ENCODE measurements at regions not wholly inside any gene's neighbourhood (a gene's known extent, or its start where the extent isn't known, plus 50 kb on each side); places are given as distances from the start of the nearest gene placed in this dataset.

- no peak for DNase-seq (ENCODE audit: low read depth in 2 of 2)
- no peak for TF ChIP-seq CTCF (IDR thresholded peaks at IDR 0.05; ENCODE audit: low read depth, low read length)
- H3K4me3 ChIP-seq (replicated peaks in 1 of 2; ENCODE audit: low read depth in 2 of 2, low read length in 2 of 2): no peak overlapping the region
Observed at GRCh38 chr1:218501161-218501560, 156.0 kb downstream of the TGFB2 start.

GRCh38 chr1:218502383-218502782 is 157.2 kb downstream of the TGFB2 start:
- TF ChIP-seq CTCF (IDR thresholded peaks at IDR 0.05; ENCODE audit: low read depth, low read length): no peak
- H3K4me3 ChIP-seq (replicated peaks in 1 of 2; ENCODE audit: low read depth in 2 of 2, low read length in 2 of 2): no peak overlapping the region
- DNase-seq (ENCODE audit: low read depth in 2 of 2): no peak

GRCh38 chr1:218503102-218503501 is 158.0 kb downstream of the TGFB2 start:
- TF ChIP-seq CTCF (IDR thresholded peaks at IDR 0.05; ENCODE audit: low read depth, low read length): no peak
- H3K4me3 ChIP-seq (replicated peaks in 1 of 2; ENCODE audit: low read depth in 2 of 2, low read length in 2 of 2): no peak overlapping the region
- DNase-seq (ENCODE audit: low read depth in 2 of 2): no peak

GRCh38 chr1:218507355-218508002 is 162.3 kb downstream of the TGFB2 start:
- no peak for DNase-seq (ENCODE audit: low read depth in 2 of 2)
- TF ChIP-seq CTCF (IDR thresholded peaks at IDR 0.05; ENCODE audit: low read depth, low read length): no peak
- no peak overlapping the region for H3K4me3 ChIP-seq (replicated peaks in 1 of 2; ENCODE audit: low read depth in 2 of 2, low read length in 2 of 2)

- DNase-seq (ENCODE audit: low read depth in 2 of 2): no peak
- H3K4me3 ChIP-seq (replicated peaks in 1 of 2; ENCODE audit: low read depth in 2 of 2, low read length in 2 of 2): no peak overlapping the region
- no peak for TF ChIP-seq CTCF (IDR thresholded peaks at IDR 0.05; ENCODE audit: low read depth, low read length)
Observed at GRCh38 chr1:218510153-218510772, 165.1 kb downstream of the TGFB2 start.

- no peak overlapping the region for H3K4me3 ChIP-seq (replicated peaks in 1 of 2; ENCODE audit: low read depth in 2 of 2, low read length in 2 of 2)
- TF ChIP-seq CTCF (IDR thresholded peaks at IDR 0.05; ENCODE audit: low read depth, low read length): no peak
- DNase-seq (ENCODE audit: low read depth in 2 of 2): no peak
Observed at GRCh38 chr1:218513328-218513727, 168.2 kb downstream of the TGFB2 start.
